NCI-H460 (cell line): ENCODE measurements at regions not wholly inside any gene's neighbourhood (a gene's known extent, or its start where the extent isn't known, plus 50 kb on each side); places are given as distances from the start of the nearest gene placed in this dataset.
A peak's percentile ranks its signal among the peaks of the same experiment; 100 is the strongest.
"Not testable (repeated sequence)": the region's sequence is repeated elsewhere in the genome, so short reads cannot be mapped to it uniquely, and the experiment has no call there.

Experiments used
- DNase-seq: peaks from one replicate; pipeline ENCODE4 v3.0.0-alpha.2; 2016; ENCODE audit warnings: low read depth; ENCODE audit errors: extremely low read depth

- no peak for DNase-seq
These were observed 194.0 kb upstream of the TTC29 start for GRCh38 chr4:147139455-147140198.

GRCh38 chr4:147151763-147152162, 206.1 kb upstream of the TTC29 start:
- no peak for DNase-seq

GRCh38 chr4:147157860-147158701, 212.4 kb upstream of the TTC29 start:
- DNase-seq: no peak

- peak; percentile 18 for DNase-seq
These were observed 215.3 kb upstream of the TTC29 start for GRCh38 chr4:147160908-147161513.

GRCh38 chr4:147163311-147163710, 217.6 kb upstream of the TTC29 start:
- no peak for DNase-seq

GRCh38 chr4:147168200-147168599, 222.5 kb upstream of the TTC29 start:
- not testable (repeated sequence) for DNase-seq

GRCh38 chr4:147173322-147173721, 227.7 kb upstream of the TTC29 start:
- no peak for DNase-seq

GRCh38 chr4:147173797-147174432, 228.3 kb upstream of the TTC29 start:
- DNase-seq: no peak

GRCh38 chr4:147174591-147174990, 228.9 kb upstream of the TTC29 start:
- DNase-seq: no peak

- no peak for DNase-seq
These were observed 229.9 kb upstream of the TTC29 start for GRCh38 chr4:147175460-147176025.

- DNase-seq: no peak
These were observed 236.4 kb upstream of the TTC29 start for GRCh38 chr4:147182041-147182440.

- no peak for DNase-seq
These were observed 247.0 kb upstream of the TTC29 start for GRCh38 chr4:147192679-147193078.

- no peak for DNase-seq
These were observed 248.4 kb upstream of the TTC29 start for GRCh38 chr4:147194114-147194513.

- DNase-seq: no peak
These were observed 248.9 kb upstream of the TTC29 start for GRCh38 chr4:147194604-147195003.

- DNase-seq: no peak
These were observed 249.7 kb upstream of the TTC29 start for GRCh38 chr4:147195386-147195785.

- DNase-seq: no peak
These were observed 252.9 kb upstream of the TTC29 start for GRCh38 chr4:147198411-147199051.

GRCh38 chr4:147201016-147201415, 255.4 kb upstream of the TTC29 start:
- no peak for DNase-seq

- DNase-seq: no peak
These were observed 261.1 kb upstream of the TTC29 start for GRCh38 chr4:147206807-147207206.

GRCh38 chr4:147207911-147208310, 262.2 kb upstream of the TTC29 start:
- no peak for DNase-seq

GRCh38 chr4:147217655-147218054, 263.2 kb upstream of the EDNRA start:
- DNase-seq: no peak
